AG04450 (cell line): ENCODE measurements at regions not wholly inside any gene's neighbourhood (a gene's known extent, or its start where the extent isn't known, plus 50 kb on each side); places are given as distances from the start of the nearest gene placed in this dataset.

ENCODE experiments used
- CTCF ChIA-PET: fragments of 300-600, 350-600 bp; formaldehyde crosslinking; extraction: SDS; loops from one replicate; lab custom pipeline; 2022; ENCODE audit warnings: antibody characterized with exemption, inconsistent platforms; lab: Charles Lee
- POLR2A ChIA-PET: fragments of 350-600 bp; formaldehyde crosslinking; extraction: SDS; loops from one replicate; lab custom pipeline; 2021; ENCODE audit warnings: antibody characterized with exemption, inconsistent platforms; lab: Yijun Ruan, JAX
- DNase-seq: peaks from one replicate; pipeline ENCODE4 v3.0.0-alpha.2; 2011; ENCODE audit warnings: low read depth, low spot score
- H3K27ac ChIP-seq: one replicate; pipeline ENCODE4 v1.5.1; 2012; ENCODE audit warnings: low read depth, low read length, control low read depth
- H3K27me3 ChIP-seq: one replicate; pipeline ENCODE4 v1.6.0; 2012; ENCODE audit warnings: low read length; ENCODE audit not compliant: control insufficient read depth, insufficient read depth
- H3K4me3 ChIP-seq: 2 replicates; pipeline ENCODE4 v1.5.1; 2011; ENCODE audit warnings: mild to moderate bottlenecking, low read depth, low read length, control low read depth
- H3K9me3 ChIP-seq: 2 replicates; pipeline ENCODE4 v1.5.1; 2012; ENCODE audit warnings: low read length; ENCODE audit not compliant: control insufficient read depth, insufficient read depth
- TF ChIP-seq, protein P1 (sequence below): IDR thresholded peaks from 2 replicates; pipeline ENCODE4 v1.5.1; 2011; ENCODE audit warnings: low read depth, low read length, control low read depth, inconsistent platforms

DNA sequence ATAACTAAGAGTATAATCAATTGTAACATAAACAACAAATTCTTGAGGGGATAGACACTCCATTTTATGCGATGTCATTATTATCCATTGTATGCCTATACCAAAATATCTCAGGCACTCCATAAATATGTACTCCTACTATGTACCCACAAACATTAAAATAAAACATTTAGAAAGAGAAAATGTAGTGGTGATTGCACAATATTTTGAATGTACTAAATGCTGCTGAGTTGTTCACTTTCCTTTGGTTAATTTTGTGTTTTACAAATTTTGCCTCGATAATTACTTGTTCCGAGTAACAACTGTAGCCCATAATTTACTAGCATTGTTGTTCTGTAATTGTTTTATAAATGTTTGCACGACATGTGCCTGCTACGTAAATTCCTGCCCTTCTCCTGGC is 131.3 kb downstream of the DCLK3 start:
- Histone ChIP-seq H3K9me3 (no peaks in the 10 kb centered on the region; the same call in 1 of the 2 replicates), H3K27ac (no peak overlapping the region), H3K27me3 (no peaks in the 10 kb centered on the region), H3K4me3 (no peak overlapping the region)
- ChIA-PET POLR2A (no interaction called here), CTCF (no interaction called here)
- DNase-seq, result no peak
- TF ChIP-seq, protein P1, sequence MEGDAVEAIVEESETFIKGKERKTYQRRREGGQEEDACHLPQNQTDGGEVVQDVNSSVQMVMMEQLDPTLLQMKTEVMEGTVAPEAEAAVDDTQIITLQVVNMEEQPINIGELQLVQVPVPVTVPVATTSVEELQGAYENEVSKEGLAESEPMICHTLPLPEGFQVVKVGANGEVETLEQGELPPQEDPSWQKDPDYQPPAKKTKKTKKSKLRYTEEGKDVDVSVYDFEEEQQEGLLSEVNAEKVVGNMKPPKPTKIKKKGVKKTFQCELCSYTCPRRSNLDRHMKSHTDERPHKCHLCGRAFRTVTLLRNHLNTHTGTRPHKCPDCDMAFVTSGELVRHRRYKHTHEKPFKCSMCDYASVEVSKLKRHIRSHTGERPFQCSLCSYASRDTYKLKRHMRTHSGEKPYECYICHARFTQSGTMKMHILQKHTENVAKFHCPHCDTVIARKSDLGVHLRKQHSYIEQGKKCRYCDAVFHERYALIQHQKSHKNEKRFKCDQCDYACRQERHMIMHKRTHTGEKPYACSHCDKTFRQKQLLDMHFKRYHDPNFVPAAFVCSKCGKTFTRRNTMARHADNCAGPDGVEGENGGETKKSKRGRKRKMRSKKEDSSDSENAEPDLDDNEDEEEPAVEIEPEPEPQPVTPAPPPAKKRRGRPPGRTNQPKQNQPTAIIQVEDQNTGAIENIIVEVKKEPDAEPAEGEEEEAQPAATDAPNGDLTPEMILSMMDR, result no peak

DNA sequence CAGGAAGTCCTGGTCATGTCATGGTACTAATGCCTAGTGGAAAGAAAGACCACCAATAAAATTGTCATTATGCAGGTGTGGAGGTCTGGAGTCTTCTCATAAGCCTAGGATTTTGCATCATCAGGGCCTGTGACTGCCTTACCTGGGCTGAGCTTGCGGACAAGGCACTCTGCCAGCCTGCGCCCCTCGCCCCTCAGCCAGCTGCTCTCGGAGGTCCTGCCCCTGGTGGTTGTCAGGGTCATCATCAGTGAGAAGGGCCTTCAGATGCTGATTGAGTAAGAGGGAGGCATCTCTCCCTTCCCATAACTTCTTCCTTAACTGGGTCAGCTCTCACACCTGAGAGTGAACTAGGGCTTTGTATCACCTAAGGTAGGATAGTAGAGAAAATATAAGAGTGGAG is 132.8 kb downstream of the DCLK3 start:
- Histone ChIP-seq H3K27ac (no peak overlapping the region), H3K9me3 (no peaks in the 10 kb centered on the region; the same call in 1 of the 2 replicates), H3K4me3 (no peak overlapping the region), H3K27me3 (peaks cover 2% of the 10 kb centered on the region)
- CTCF ChIA-PET, result no interaction called here
- TF ChIP-seq, protein P1, result no peak
- POLR2A ChIA-PET, result no interaction called here
- DNase-seq, result no peak

DNA sequence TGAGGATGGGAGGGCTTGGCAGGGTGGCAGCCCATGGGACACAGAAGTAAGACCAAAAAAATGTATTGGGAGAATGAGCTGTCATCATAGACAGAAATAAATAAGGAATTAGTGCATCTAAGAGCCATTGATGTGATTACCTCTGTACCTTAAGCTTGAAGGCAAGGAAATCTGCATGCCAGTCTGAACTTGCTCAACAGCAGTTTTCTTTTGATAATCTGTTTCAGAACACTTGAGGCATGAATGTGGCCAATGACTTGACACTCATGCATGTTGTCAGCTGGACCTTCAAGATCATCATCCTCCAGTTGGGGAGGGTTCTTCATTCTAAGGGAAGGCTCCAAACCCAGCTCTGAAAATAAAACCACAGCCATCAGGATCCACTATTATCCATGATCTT is 148.5 kb downstream of the DCLK3 start:
- Histone ChIP-seq H3K9me3 (no peaks in the 10 kb centered on the region), H3K27ac (no peak overlapping the region), H3K27me3 (peaks cover 2% of the 10 kb centered on the region), H3K4me3 (no peak overlapping the region)
- TF ChIP-seq, protein P1, result no peak
- ChIA-PET POLR2A (no interaction called here), CTCF (no interaction called here)
- no peak for DNase-seq

DNA sequence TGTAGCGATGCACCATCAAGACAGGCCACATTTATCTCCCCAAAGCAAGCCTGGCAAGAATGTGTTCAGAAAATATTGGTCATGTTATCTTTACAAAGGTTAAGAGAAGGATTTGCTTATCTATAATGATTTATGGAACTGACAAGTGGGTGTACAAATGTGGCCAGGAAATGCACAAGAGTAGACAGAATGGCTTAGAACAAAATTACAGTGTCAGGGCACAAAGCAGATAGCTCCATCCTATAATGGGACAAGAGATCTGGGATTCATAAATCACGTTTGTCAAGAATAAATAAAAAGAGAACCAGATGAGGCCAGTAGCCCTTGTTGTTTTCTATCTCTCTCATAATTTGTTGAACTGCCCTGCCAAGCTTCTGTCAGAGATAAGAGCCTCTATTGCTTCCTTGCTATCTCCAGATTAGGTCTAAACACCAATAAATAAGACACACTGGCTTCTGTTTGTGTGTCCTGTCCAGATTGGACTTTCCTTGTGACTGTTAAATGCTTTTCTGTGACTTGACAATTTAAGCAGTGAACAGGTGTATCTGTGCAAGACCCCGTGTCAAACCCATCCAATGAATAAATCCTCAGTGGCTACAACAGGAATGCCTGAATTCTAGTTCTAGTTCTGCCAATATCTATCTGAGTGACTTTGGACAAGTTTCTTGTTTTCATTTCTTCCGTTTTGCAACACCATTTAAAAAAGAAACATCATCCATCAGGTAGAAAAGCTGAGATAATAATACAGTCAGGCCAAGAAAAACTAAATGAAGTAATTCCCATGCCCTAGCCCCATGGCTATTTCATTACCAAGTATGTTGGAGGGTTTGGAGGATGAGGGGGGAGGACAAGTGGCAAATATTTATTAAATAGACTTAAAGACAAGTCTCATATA is 157.2 kb downstream of the DCLK3 start:
- Histone ChIP-seq H3K9me3 (no peaks in the 10 kb centered on the region), H3K4me3 (no peak overlapping the region), H3K27me3 (no peaks in the 10 kb centered on the region), H3K27ac (no peak overlapping the region)
- no peak for DNase-seq
- TF ChIP-seq, protein P1, result no peak
- POLR2A ChIA-PET, result no interaction called here
- CTCF ChIA-PET, result no interaction called here

DNA sequence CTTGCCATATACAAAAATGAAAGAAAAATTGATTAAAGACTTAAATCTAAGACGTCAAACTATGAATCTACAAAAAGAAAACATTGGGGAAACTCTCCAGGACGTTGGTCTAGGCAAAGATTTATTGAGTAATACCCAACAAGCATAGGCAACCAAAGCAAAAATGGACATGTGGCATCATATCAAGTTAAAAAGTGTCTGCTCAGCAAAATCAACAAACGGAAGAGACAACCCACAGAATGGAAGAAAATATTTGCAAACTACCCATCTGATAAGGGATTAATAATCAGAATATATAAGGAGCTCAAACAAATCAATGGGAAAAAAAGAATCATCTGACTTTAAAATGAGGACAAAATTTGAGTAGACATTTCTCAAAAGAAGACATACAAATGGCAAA is 160.9 kb downstream of the DCLK3 start:
- no peak for DNase-seq
- CTCF ChIA-PET, result interaction anchor here (1.2 kb wide), 1 partner anchor 97 kb away, joined by 3 read pairs; no protein-coding TSS in a partner anchor
- Histone ChIP-seq H3K9me3 (no peaks in the 10 kb centered on the region), H3K4me3 (no peak overlapping the region), H3K27me3 (no peaks in the 10 kb centered on the region), H3K27ac (no peak overlapping the region)
- POLR2A ChIA-PET, result no interaction called here
- TF ChIP-seq, protein P1, result no peak
